Panc1 (cell line): ENCODE measurements at regions not wholly inside any gene's neighbourhood (a gene's known extent, or its start where the extent isn't known, plus 50 kb on each side); places are given as distances from the start of the nearest gene placed in this dataset.

Experiments
- ATAC-seq: fragments of 200-7000 bp; cut with Tn5 transposase; 2 replicates; pipeline ENCODE4 v1.9.1; 2020; ENCODE audit warnings: mild to moderate bottlenecking, moderate library complexity
- BruUV-seq: library from RNA; stranded (reverse); fragments of 400-500 nt; replicated peaks from 2 replicates; lab custom pipeline; 2021; lab: Mats Ljungman, UMichigan
- CTCF ChIA-PET: fragments of 300-600 bp; sonication (Branson Sonifier 250); formaldehyde crosslinking; loops from one replicate; lab custom pipeline; 2022; ENCODE audit warnings: antibody characterized with exemption; lab: Charles Lee
- POLR2A ChIA-PET: fragments of 300-600 bp; sonication (Branson Sonifier 250); formaldehyde crosslinking; loops from one replicate; lab custom pipeline; 2022; ENCODE audit warnings: antibody characterized with exemption; lab: Charles Lee
- DNase-seq: peaks from one replicate; pipeline ENCODE4 v3.0.0-alpha.2; 2010; ENCODE audit warnings: low read depth, low spot score
- H3K27ac ChIP-seq: 2 replicates; pipeline ENCODE4 v1.5.1; 2011; ENCODE audit warnings: mild to moderate bottlenecking, low read length, inconsistent platforms
- H3K27me3 ChIP-seq: fragments of 200-500 bp; sonication (Bioruptor generic); 2 replicates; pipeline ENCODE4 v1.6.0; 2014; ENCODE audit warnings: low read length, inconsistent platforms; ENCODE audit not compliant: control insufficient read depth, insufficient read depth
- H3K36me3 ChIP-seq: fragments of 200-500 bp; sonication (Bioruptor generic); 2 replicates; pipeline ENCODE4 v1.5.1; 2014; ENCODE audit warnings: inconsistent platforms, mild to moderate bottlenecking, low read length, moderate library complexity; ENCODE audit not compliant: control insufficient read depth, insufficient read depth
- H3K4me1 ChIP-seq: 2 replicates; pipeline ENCODE4 v1.5.1; 2011; ENCODE audit warnings: inconsistent platforms, mild to moderate bottlenecking, low read length, moderate library complexity; ENCODE audit not compliant: control insufficient read depth, insufficient read depth
- H3K4me3 ChIP-seq, 2 experiments: 2 replicates each; pipeline ENCODE4 v1.5.1; 2011 to 2012; ENCODE audit warnings: low read depth in 2 of 2, low read length in 2 of 2, mild to moderate bottlenecking in 2 of 2, inconsistent platforms in 1 of 2, moderate library complexity in 1 of 2
- H3K9me3 ChIP-seq: fragments of 200-500 bp; sonication (Bioruptor generic); 2 replicates; pipeline ENCODE4 v1.5.1; 2014; ENCODE audit warnings: low read depth, mild to moderate bottlenecking, inconsistent platforms, low read length, moderate library complexity; ENCODE audit not compliant: control insufficient read depth, insufficient read depth
- CTCF ChIP-seq: fragments of 450-650 bp; IDR thresholded peaks from 2 replicates; pipeline ENCODE4 v1.5.1; 2017; ENCODE audit warnings: mild to moderate bottlenecking
- POLR2AphosphoS5 ChIP-seq: IDR thresholded peaks from 2 replicates; pipeline ENCODE4 v1.6.1; 2012; ENCODE audit warnings: mild to moderate bottlenecking, low read depth, low read length, moderate library complexity
- REST ChIP-seq, 2 experiments: IDR thresholded peaks; 2 replicates each; pipeline ENCODE4 v1.6.1; 2011 to 2012; ENCODE audit warnings: low read depth in 2 of 2, control low read depth in 1 of 2, low read length in 1 of 2, mild to moderate bottlenecking in 1 of 2, moderate library complexity in 1 of 2; ENCODE audit not compliant: insufficient read depth in 1 of 2
- SIN3A ChIP-seq: IDR thresholded peaks from 2 replicates; pipeline ENCODE4 v1.6.1; 2012; ENCODE audit warnings: low read depth, mild to moderate bottlenecking, low read length, moderate library complexity, borderline replicate concordance; ENCODE audit not compliant: insufficient read depth
- TCF7L2 ChIP-seq: IDR thresholded peaks from 2 replicates; pipeline ENCODE4 v1.6.1; 2011; ENCODE audit warnings: mild to moderate bottlenecking, low read depth, low read length, inconsistent platforms
- in situ Hi-C: cut with HindIII; loops from 2 replicates; pipeline ENCODE4 v1.10.0; 2016; ENCODE audit warnings: low sequenced_read_pairs, low pct_unique_long_range_greater_than_20kb
- intact Hi-C: fragments of 100-400 bp; cut with micrococcal nuclease; formaldehyde crosslinking; loops from one replicate; pipeline ENCODE4 v1.10.0; 2022; ENCODE audit not compliant: unreplicated experiment

GRCh38 chr2:234770031-234770506 is 181.7 kb upstream of the SH3BP4 start:
- TF ChIP-seq POLR2AphosphoS5 (no peak), REST (IDR thresholded peaks at IDR 0.05; ENCODE audit: insufficient read depth in 1 of 2, low read depth in 2 of 2, low read length in 1 of 2) (no peak), SIN3A (no peak), TCF7L2 (no peak), CTCF (no peak)
- ATAC-seq (no peak), DNase-seq (no peak)
- POLR2A ChIA-PET, result no interaction called here
- Histone ChIP-seq H3K4me1 (no peaks in the 10 kb centered on the region), H3K27ac (no peak overlapping the region), H3K9me3 (no peaks in the 10 kb centered on the region), H3K36me3 (no peaks in the 10 kb centered on the region), H3K27me3 (no peaks in the 10 kb centered on the region), H3K4me3 (no peak overlapping the region)
- intact Hi-C loops (no loop called here), in situ Hi-C loops (no loop called here)
- no TSS peak for BruUV-seq
- CTCF ChIA-PET, result interaction anchor here (0.5 kb wide), 1 partner anchor 693 kb away, joined by 3 read pairs; no protein-coding TSS in a partner anchor

GRCh38 chr2:234768608-234769196 is 183.1 kb upstream of the SH3BP4 start:
- ATAC-seq, result no peak
- DNase-seq, result no peak
- TF ChIP-seq SIN3A (no peak), POLR2AphosphoS5 (no peak), REST (IDR thresholded peaks at IDR 0.05; ENCODE audit: insufficient read depth in 1 of 2, low read depth in 2 of 2, low read length in 1 of 2) (no peak), TCF7L2 (no peak), CTCF (no peak)
- Histone ChIP-seq H3K27me3 (no peaks in the 10 kb centered on the region), H3K4me1 (no peaks in the 10 kb centered on the region), H3K36me3 (no peaks in the 10 kb centered on the region), H3K4me3 (no peak overlapping the region), H3K9me3 (no peaks in the 10 kb centered on the region), H3K27ac (no peak overlapping the region)
- in situ Hi-C loops (no loop called here), intact Hi-C loops (no loop called here)
- BruUV-seq, result no TSS peak
- ChIA-PET CTCF (no interaction called here), POLR2A (no interaction called here)
